Small intestine (tissue), 7 donors: ENCODE measurements at regions not wholly inside any gene's neighbourhood (a gene's known extent, or its start where the extent isn't known, plus 50 kb on each side); places are given as distances from the start of the nearest gene placed in this dataset.
"Not testable (repeated sequence)": the region's sequence is repeated elsewhere in the genome, so short reads cannot be mapped to it uniquely, and the experiment has no call there.

Experiments
- DNase-seq, 2 donors: peaks; one replicate each; pipeline versions ENCODE4 v3.0.0 to v3.0.0-alpha.2; 2013
- FAIRE-seq: peaks from 2 replicates; lab custom pipeline; 2012; peaks lifted over from hg19 to GRCh38; lab: Jason Lieb, UNC
- H3K27ac ChIP-seq, 3 donors: one replicate each; pipeline ENCODE4 v1.5.1; 2013; ENCODE audit warnings: low read length in 2 of 3, mild to moderate bottlenecking in 2 of 3, control low read depth in 1 of 3, inconsistent platforms in 1 of 3, low read depth in 1 of 3, moderate library complexity in 1 of 3
- H3K27me3 ChIP-seq, 3 donors: one replicate each; pipeline ENCODE4 v1.6.1; 2013; ENCODE audit warnings: low read length in 3 of 3, inconsistent platforms in 1 of 3; ENCODE audit not compliant: control insufficient read depth in 3 of 3, insufficient read depth in 3 of 3
- H3K36me3 ChIP-seq, 3 donors: one replicate each; pipeline ENCODE4 v1.6.1; 2013; ENCODE audit warnings: low read length in 3 of 3, inconsistent platforms in 1 of 3, low read depth in 1 of 3, mild to moderate bottlenecking in 1 of 3, moderate library complexity in 1 of 3; ENCODE audit not compliant: control insufficient read depth in 3 of 3, insufficient read depth in 2 of 3
- H3K4me1 ChIP-seq, 3 donors: one replicate each; pipeline ENCODE4 v1.6.1; 2013; ENCODE audit warnings: low read length in 2 of 3, inconsistent platforms in 1 of 3, low read depth in 1 of 3, mild to moderate bottlenecking in 1 of 3, moderate library complexity in 1 of 3; ENCODE audit not compliant: control insufficient read depth in 3 of 3, insufficient read depth in 2 of 3
- H3K4me3 ChIP-seq, 3 donors: one replicate each; pipeline ENCODE4 v1.5.1; 2013; ENCODE audit warnings: low read length in 3 of 3, control low read depth in 1 of 3, inconsistent platforms in 1 of 3, low read depth in 1 of 3, mild to moderate bottlenecking in 1 of 3, moderate library complexity in 1 of 3
- H3K9me3 ChIP-seq, 2 donors: one replicate each; pipeline ENCODE4 v1.6.1; 2013; ENCODE audit warnings: low read depth in 1 of 2, low read length in 1 of 2; ENCODE audit not compliant: control insufficient read depth in 2 of 2, insufficient read depth in 1 of 2
- WGBS, 3 donors: extraction: QIAGEN DNeasy Blood & Tissue Kit; methylation state at CpG; one replicate each; pipeline ENCODE4 v1.1.7; 2013; 5-methylcytosine and 5-hydroxymethylcytosine counted together
- donor health status: healthy with polysubstance abuse.
- donor health status: control.
- donor health status: control.
- donor health status: Bipolar disorder and iron deficiency.
- donor health status: healthy.

- H3K36me3 ChIP-seq: no peaks in the 10 kb centered on the region
- H3K27ac ChIP-seq: no peak overlapping the region
- no peaks in the 10 kb centered on the region for H3K4me1 ChIP-seq
- WGBS, 3 donors: 53 to 67% (median 59%) methylated on average over 8 of the region's 8 CpGs
- no peaks in the 10 kb centered on the region for H3K27me3 ChIP-seq
- DNase-seq (peak; percentile 2 to 10), FAIRE-seq (no peak)
- no peak overlapping the region for H3K4me3 ChIP-seq
- H3K9me3 ChIP-seq: no peaks in the 10 kb centered on the region
These were observed 103.2 kb downstream of the VCX2 start for GRCh38 chrX:8067754-8068462.

DNA sequence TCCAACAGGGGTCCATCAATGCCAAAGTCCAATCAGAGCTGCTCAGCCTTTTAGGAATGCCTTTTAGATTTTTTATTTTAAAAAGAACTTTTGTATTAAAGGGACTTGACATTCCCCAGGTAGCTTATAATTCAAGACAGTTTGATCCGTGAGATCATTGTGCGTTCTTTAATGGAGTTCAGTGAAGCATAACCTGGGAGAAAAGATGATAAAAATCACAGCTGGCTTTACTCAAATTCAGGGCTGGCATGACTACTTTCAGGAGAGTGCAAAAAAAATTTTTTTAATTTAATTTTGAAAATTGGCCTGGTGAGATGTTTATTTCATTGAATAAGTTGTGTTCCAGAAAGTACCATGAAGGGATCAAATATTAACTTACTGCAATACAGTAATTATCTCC, 118.2 kb downstream of the VCX2 start:
- H3K27ac ChIP-seq: no peak overlapping the region
- no peak overlapping the region for H3K4me3 ChIP-seq
- 20 to 81% (median 65%) methylated on average over 2 of the region's 2 CpGs for WGBS, 3 donors
- no peaks in the 10 kb centered on the region for H3K27me3 ChIP-seq
- no peaks in the 10 kb centered on the region for H3K4me1 ChIP-seq
- H3K36me3 ChIP-seq: no peaks in the 10 kb centered on the region
- DNase-seq (no peak), FAIRE-seq (no peak)
- no peaks in the 10 kb centered on the region for H3K9me3 ChIP-seq

DNA sequence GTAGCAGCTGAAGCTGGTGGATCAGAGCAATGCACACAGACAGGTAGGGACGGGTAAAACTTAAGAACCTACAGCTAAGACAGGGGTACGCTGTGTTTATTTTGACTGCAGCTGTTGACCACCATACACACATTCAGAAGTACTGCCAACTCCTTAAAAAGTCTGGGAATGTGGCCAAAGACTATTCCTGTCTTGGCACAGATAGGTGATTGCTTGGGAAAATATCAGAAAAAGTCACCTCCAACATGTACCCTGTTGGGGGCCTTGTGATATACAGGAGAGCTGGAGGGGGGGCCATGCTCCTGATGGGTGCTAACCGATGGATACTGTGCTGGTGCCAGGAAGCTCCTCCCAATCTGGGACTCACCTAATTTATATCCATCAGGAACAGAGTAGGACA, 121.2 kb downstream of the VCX2 start:
- H3K27ac ChIP-seq: no peak overlapping the region
- no peaks in the 10 kb centered on the region for H3K27me3 ChIP-seq
- 29 to 73% (median 52%) methylated on average over 3 of the region's 3 CpGs for WGBS, 3 donors
- H3K4me1 ChIP-seq: no peaks in the 10 kb centered on the region
- H3K4me3 ChIP-seq: no peak overlapping the region
- H3K9me3 ChIP-seq: no peaks in the 10 kb centered on the region
- H3K36me3 ChIP-seq: no peaks in the 10 kb centered on the region
- DNase-seq: no peak
- no peak for FAIRE-seq

DNA sequence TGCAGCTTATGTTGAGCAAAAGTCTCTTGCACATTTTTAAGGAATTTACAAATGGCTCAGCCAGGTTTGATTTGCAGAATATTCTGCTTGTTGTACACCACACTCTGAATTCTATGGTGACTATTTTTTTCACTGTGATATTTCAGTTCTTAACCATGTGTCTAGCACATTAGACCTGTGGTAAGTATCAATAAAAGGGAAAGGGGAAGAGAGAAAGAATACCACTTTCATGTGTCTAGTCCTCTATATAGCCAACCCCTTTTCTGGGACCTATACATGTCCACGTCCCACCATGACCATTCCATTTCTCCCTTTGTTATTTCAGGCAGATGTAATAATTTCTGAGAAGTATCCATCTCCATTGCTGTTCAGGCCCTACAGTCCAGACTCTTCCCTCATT, 121.3 kb upstream of the PNPLA4 start:
- Histone ChIP-seq H3K27me3 (no peaks in the 10 kb centered on the region), H3K27ac (no peak overlapping the region), H3K9me3 (peaks cover 0 to 2% of the 10 kb centered on the region in 2 donors), H3K4me3 (no peak overlapping the region), H3K4me1 (no peaks in the 10 kb centered on the region), H3K36me3 (no peaks in the 10 kb centered on the region)
- WGBS, 3 donors: 71 to 94% (median 75%) methylated on average over 1 of the region's 1 CpG
- no peak for FAIRE-seq
- no peak for DNase-seq

- no peak overlapping the region for H3K27ac ChIP-seq
- no peaks in the 10 kb centered on the region for H3K36me3 ChIP-seq
- peaks cover 0 to 2% of the 10 kb centered on the region in 2 donors for H3K9me3 ChIP-seq
- no peak for FAIRE-seq
- H3K27me3 ChIP-seq: no peaks in the 10 kb centered on the region
- 80 to 84% (median 82%) methylated on average over 7 of the region's 7 CpGs for WGBS, 3 donors
- DNase-seq: no peak
- no peak overlapping the region for H3K4me3 ChIP-seq
- no peaks in the 10 kb centered on the region for H3K4me1 ChIP-seq
These were observed 117.7 kb upstream of the PNPLA4 start for GRCh38 chrX:8044947-8045346.

DNA sequence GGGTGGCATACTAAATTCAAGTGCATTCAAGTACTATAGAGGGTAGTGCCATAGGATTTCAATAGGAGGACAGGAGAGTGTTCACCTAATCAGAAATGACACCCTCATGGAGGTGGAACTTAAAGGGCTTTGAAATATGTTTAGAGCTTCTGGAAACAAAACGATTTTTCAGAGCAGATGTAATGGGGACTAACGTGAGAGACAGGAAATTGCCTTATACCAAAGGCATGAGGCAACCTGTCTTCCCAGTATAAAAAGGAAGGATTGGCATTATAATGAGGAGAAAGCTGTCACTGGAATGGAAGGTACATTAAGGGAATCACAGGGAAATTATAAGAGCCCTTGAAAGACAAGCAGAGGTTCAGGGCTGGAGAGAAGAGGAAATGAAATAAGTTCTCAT, 116.3 kb upstream of the PNPLA4 start:
- 71 to 93% (median 81%) methylated on average over 2 of the region's 2 CpGs for WGBS, 3 donors
- DNase-seq: no peak
- Histone ChIP-seq H3K27ac (no peak overlapping the region), H3K4me1 (no peaks in the 10 kb centered on the region), H3K4me3 (no peak overlapping the region), H3K36me3 (no peaks in the 10 kb centered on the region), H3K9me3 (peaks cover 0 to 2% of the 10 kb centered on the region in 2 donors), H3K27me3 (no peaks in the 10 kb centered on the region)
- FAIRE-seq: no peak

DNA sequence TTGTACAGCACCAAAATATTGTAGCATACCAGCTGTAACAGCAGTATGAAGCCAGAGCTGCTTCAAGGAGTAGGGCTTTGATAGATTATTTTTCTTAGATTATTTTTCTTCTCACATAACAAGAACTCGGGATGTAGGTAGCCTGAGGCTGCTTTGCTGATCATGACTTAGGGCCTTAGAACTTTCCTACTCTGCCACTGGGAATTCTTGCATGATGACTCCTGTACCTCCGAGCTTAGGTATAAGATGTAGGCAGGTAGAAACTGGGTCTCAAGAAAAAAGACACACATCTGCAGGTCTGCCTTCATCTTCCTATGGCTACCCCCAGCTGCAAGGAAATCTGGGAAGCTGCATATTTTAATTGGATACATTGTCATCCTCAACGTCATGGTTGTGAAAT, 115.9 kb upstream of the PNPLA4 start:
- 77 to 90% (median 83%) methylated on average over 3 of the region's 3 CpGs for WGBS, 3 donors
- no peaks in the 10 kb centered on the region for H3K27me3 ChIP-seq

DNA sequence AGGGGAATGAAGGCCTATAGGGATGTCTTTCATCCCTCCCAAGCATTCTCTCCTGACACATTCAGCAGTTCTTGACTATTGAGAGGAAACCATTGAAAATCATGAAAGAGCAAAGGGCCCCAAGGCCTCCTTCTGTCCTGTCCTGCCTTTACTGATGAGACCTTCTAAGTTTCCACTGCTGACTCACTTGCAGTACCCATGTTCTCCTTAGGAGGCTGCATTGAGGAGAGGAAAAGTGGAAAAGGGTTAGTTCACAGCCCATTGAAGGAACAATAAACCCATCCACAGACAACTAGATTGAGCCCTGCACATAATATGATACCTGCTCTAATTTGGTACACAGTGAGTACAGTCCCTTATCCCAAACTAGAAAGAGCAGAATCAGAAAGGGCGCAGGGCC, 115.1 kb upstream of the PNPLA4 start:
- Histone ChIP-seq H3K27me3 (no peaks in the 10 kb centered on the region), H3K4me1 (peaks cover 0 to 3% (median 0%) of the 10 kb centered on the region in 3 donors), H3K27ac (no peak overlapping the region), H3K36me3 (no peaks in the 10 kb centered on the region), H3K9me3 (peaks cover 0 to 2% of the 10 kb centered on the region in 2 donors), H3K4me3 (no peak overlapping the region)
- DNase-seq (no peak), FAIRE-seq (no peak)
- 88 to 100% (median 93%) methylated on average over 1 of the region's 1 CpG for WGBS, 3 donors

More for the DNA sequence above, 115.9 kb upstream of the PNPLA4 start:
- H3K4me3 ChIP-seq: no peak overlapping the region
- H3K36me3 ChIP-seq: no peaks in the 10 kb centered on the region
- DNase-seq (no peak), FAIRE-seq (no peak)
- no peaks in the 10 kb centered on the region for H3K4me1 ChIP-seq
- peaks cover 0 to 2% of the 10 kb centered on the region in 2 donors for H3K9me3 ChIP-seq
- no peak overlapping the region for H3K27ac ChIP-seq

DNA sequence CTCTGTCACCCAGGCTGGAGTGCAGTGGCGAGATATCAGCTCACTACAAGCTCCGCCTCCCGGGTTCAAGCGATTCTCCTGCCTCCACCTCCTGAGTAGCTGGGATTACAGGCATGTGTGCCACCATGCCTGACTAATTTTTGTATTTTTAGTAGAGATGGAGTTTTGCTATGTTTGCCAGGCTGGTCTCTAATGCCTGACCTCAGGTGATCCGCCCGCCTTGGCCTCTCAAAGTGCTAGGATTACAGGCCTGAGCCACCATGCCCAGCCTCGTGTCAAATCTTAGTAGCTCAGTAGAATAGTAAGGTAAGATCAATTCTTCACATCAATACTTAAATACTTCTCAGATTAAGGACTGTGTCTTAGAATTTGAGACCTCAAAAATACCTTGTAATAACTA, 112.5 kb upstream of the PNPLA4 start:
- not testable (repeated sequence) for H3K9me3 ChIP-seq, H3K27ac ChIP-seq, H3K4me1 ChIP-seq, H3K27me3 ChIP-seq, FAIRE-seq, H3K4me3 ChIP-seq, DNase-seq, H3K36me3 ChIP-seq
- 89 to 92% (median 92%) methylated on average over 7 of the region's 7 CpGs for WGBS, 3 donors
